Fibroblast of lung (primary cell): ENCODE measurements at regions not wholly inside any gene's neighbourhood (a gene's known extent, or its start where the extent isn't known, plus 50 kb on each side); places are given as distances from the start of the nearest gene placed in this dataset.
A peak's percentile ranks its signal among the peaks of the same experiment; 100 is the strongest.
"Not testable (repeated sequence)": the region's sequence is repeated elsewhere in the genome, so short reads cannot be mapped to it uniquely, and the experiment has no call there.

Experiments used
- DNase-seq, 2 donors: peaks; one replicate each; pipeline versions ENCODE4 v3.0.0 to v3.0.0-alpha.2; 2010; ENCODE audit warnings: low read depth in 2 of 2
- H2AFZ ChIP-seq: 2 replicates; pipeline ENCODE4 v1.5.1; 2012; ENCODE audit warnings: low read length, control low read depth, inconsistent platforms
- H3K27ac ChIP-seq: 2 replicates; pipeline ENCODE4 v1.5.1; 2011; ENCODE audit warnings: low read length, control low read depth; ENCODE audit not compliant: insufficient read depth
- H3K27me3 ChIP-seq: 2 replicates; pipeline ENCODE4 v1.5.1; 2011; ENCODE audit warnings: mild to moderate bottlenecking, low read length; ENCODE audit not compliant: control insufficient read depth, insufficient read depth
- H3K36me3 ChIP-seq: 2 replicates; pipeline ENCODE4 v1.5.1; 2011; ENCODE audit warnings: low read length; ENCODE audit not compliant: control insufficient read depth, insufficient read depth
- H3K4me1 ChIP-seq: 2 replicates; pipeline ENCODE4 v1.5.1; 2011; ENCODE audit warnings: low read length; ENCODE audit not compliant: control insufficient read depth, insufficient read depth; ENCODE audit errors: extremely low read depth
- H3K4me2 ChIP-seq: 2 replicates; pipeline ENCODE4 v1.5.1; 2011; ENCODE audit warnings: low read length, control low read depth; ENCODE audit not compliant: insufficient read depth; ENCODE audit errors: extremely low read depth
- H3K4me3 ChIP-seq, 4 experiments: fragments of 200-600 bp in 1 of 4; sonication (generic) in 1 of 4; replicated peaks in 1 of 4; 2 replicates each; pipeline ENCODE4 v1.5.1; 2011 to 2016; ENCODE audit warnings: low read length in 4 of 4, low read depth in 3 of 4, mild to moderate bottlenecking in 3 of 4, control low read depth in 2 of 4, inconsistent platforms in 1 of 4, mixed read lengths in 1 of 4; ENCODE audit not compliant: insufficient read depth in 1 of 4; ENCODE audit errors: control extremely low read depth in 1 of 4
- H3K79me2 ChIP-seq: 2 replicates; pipeline ENCODE4 v1.5.1; 2012; ENCODE audit warnings: mild to moderate bottlenecking, low read length, inconsistent platforms; ENCODE audit not compliant: control insufficient read depth, insufficient read depth
- H3K9ac ChIP-seq: 2 replicates; pipeline ENCODE4 v1.5.1; 2011; ENCODE audit warnings: mild to moderate bottlenecking, low read length, control low read depth; ENCODE audit not compliant: insufficient read depth
- H3K9me3 ChIP-seq: 2 replicates; pipeline ENCODE4 v1.5.1; 2012; ENCODE audit warnings: low read depth, low read length; ENCODE audit not compliant: control insufficient read depth, insufficient read depth
- H4K20me1 ChIP-seq: 2 replicates; pipeline ENCODE4 v1.5.1; 2011; ENCODE audit warnings: low read length; ENCODE audit not compliant: control insufficient read depth, insufficient read depth; ENCODE audit errors: extremely low read depth
- CTCF ChIP-seq, 2 donors: IDR thresholded peaks in 1 of 2; conservative IDR thresholded peaks in 1 of 2; 1 replicate in 1 of 2; 2 replicates in 1 of 2; pipeline ENCODE4 v1.5.1; 2011 to 2012; ENCODE audit warnings: low read length in 2 of 2, control low read depth in 1 of 2, inconsistent platforms in 1 of 2, low read depth in 1 of 2, mild to moderate bottlenecking in 1 of 2
- EZH2 ChIP-seq: IDR thresholded peaks from 2 replicates; pipeline ENCODE4 v1.5.1; 2012; ENCODE audit warnings: low read length, control low read depth, mild to moderate bottlenecking; ENCODE audit errors: missing control alignments

GRCh38 chr12:89195470-89195869 lies 156.8 kb downstream of the DUSP6 start:
- H3K9ac ChIP-seq = no peak overlapping the region
- no peaks in the 10 kb centered on the region for H3K27me3 ChIP-seq
- no peaks in the 10 kb centered on the region for H3K4me1 ChIP-seq
- no peaks in the 10 kb centered on the region for H4K20me1 ChIP-seq
- H3K79me2 ChIP-seq = no peaks in the 10 kb centered on the region
- TF ChIP-seq CTCF (conservative IDR thresholded peaks at IDR 0.05 in 1 of 2, IDR thresholded peaks at IDR 0.05 in 1 of 2; ENCODE audit: low read depth in 1 of 2, low read length in 2 of 2) (no peak), EZH2 (no peak)
- no peaks in the 10 kb centered on the region for H3K9me3 ChIP-seq
- no peak overlapping the region for H3K4me3 ChIP-seq
- H3K4me2 ChIP-seq = no peak overlapping the region
- no peak for DNase-seq
- no peaks in the 10 kb centered on the region for H3K36me3 ChIP-seq
- no peak overlapping the region for H2AFZ ChIP-seq
- no peak overlapping the region for H3K27ac ChIP-seq

- Histone ChIP-seq H3K9me3 (no peaks in the 10 kb centered on the region), H3K4me1 (no peaks in the 10 kb centered on the region), H3K79me2 (no peaks in the 10 kb centered on the region), H3K27ac (no peak overlapping the region), H3K36me3 (no peaks in the 10 kb centered on the region), H3K4me3 (no peak overlapping the region), H3K4me2 (no peak overlapping the region), H4K20me1 (no peaks in the 10 kb centered on the region), H2AFZ (no peak overlapping the region), H3K27me3 (no peaks in the 10 kb centered on the region), H3K9ac (no peak overlapping the region)
- TF ChIP-seq EZH2 = no peak
- DNase-seq = no peak
These were observed 157.6 kb downstream of the DUSP6 start for GRCh38 chr12:89194683-89195082.

GRCh38 chr12:89192429-89192828 lies 159.9 kb downstream of the DUSP6 start:
- Histone ChIP-seq H2AFZ (no peak overlapping the region), H4K20me1 (no peaks in the 10 kb centered on the region), H3K9ac (no peak overlapping the region), H3K79me2 (no peaks in the 10 kb centered on the region), H3K27me3 (no peaks in the 10 kb centered on the region), H3K4me1 (no peaks in the 10 kb centered on the region), H3K4me2 (no peak overlapping the region), H3K27ac (peak overlapping the region; percentile 27), H3K9me3 (no peaks in the 10 kb centered on the region), H3K36me3 (no peaks in the 10 kb centered on the region), H3K4me3 (no peak overlapping the region)
- DNase-seq = peak in 1 of 2 donors; percentile 52
- TF ChIP-seq CTCF (conservative IDR thresholded peaks at IDR 0.05 in 1 of 2, IDR thresholded peaks at IDR 0.05 in 1 of 2; ENCODE audit: low read depth in 1 of 2, low read length in 2 of 2) (no peak), EZH2 (no peak)

GRCh38 chr12:89191597-89191996 lies 160.7 kb downstream of the DUSP6 start:
- not testable (repeated sequence) for DNase-seq, H3K4me3 ChIP-seq, H4K20me1 ChIP-seq, H3K79me2 ChIP-seq, H3K27ac ChIP-seq, H2AFZ ChIP-seq, H3K27me3 ChIP-seq, H3K36me3 ChIP-seq, H3K4me1 ChIP-seq, H3K4me2 ChIP-seq, H3K9ac ChIP-seq, H3K9me3 ChIP-seq
